ENCODE measurements at regions not wholly inside any gene's neighbourhood (a gene's known extent, or its start where the extent isn't known, plus 50 kb on each side); places are given as distances from the start of the nearest gene placed in this dataset.

GRCh38 chr13:50446611-50447010 lies 396.9 kb downstream of the DLEU7 start:
- ATAC-seq, result no peak
- Histone ChIP-seq H3K36me3 (ENCODE audit: control insufficient read depth in 2 of 3, insufficient read depth in 3 of 3, low read length in 3 of 3) (no peaks in the 10 kb centered on the region), H3K9me3 (ENCODE audit: control insufficient read depth in 2 of 3, low read length in 3 of 3) (no peaks in the 10 kb centered on the region), H3K4me3 (ENCODE audit: low read length) (no peak overlapping the region), H3K27ac (ENCODE audit: low read depth, low read length) (no peak overlapping the region), H3K4me1 (ENCODE audit: control insufficient read depth in 2 of 2, insufficient read depth in 2 of 2, low read length in 2 of 2) (no peaks in the 10 kb centered on the region), H3K27me3 (ENCODE audit: control insufficient read depth in 2 of 2, insufficient read depth in 2 of 2, low read length in 2 of 2) (no peaks in the 10 kb centered on the region)
- intact Hi-C loops (cut with micrococcal nuclease), result no loop called here
- ChIA-PET POLR2A (no interaction called here), CTCF (no interaction called here)
- H3K4me3 Mint-ChIP-seq, result no peak overlapping the region
- H3K27me3 Mint-ChIP-seq, result peaks cover 0 to 11% (median 0%) of the 10 kb centered on the region in 5 donors
- DNase-seq, result no peak
- peaks cover 0 to 4% (median 0%) of the 10 kb centered on the region in 5 donors for H3K36me3 Mint-ChIP-seq
- peaks cover 0 to 7% (median 0%) of the 10 kb centered on the region in 7 donors for H3K4me1 Mint-ChIP-seq
- no peaks in the 10 kb centered on the region for H3K9me3 Mint-ChIP-seq
- H3K27ac Mint-ChIP-seq, result no peak overlapping the region

DNA sequence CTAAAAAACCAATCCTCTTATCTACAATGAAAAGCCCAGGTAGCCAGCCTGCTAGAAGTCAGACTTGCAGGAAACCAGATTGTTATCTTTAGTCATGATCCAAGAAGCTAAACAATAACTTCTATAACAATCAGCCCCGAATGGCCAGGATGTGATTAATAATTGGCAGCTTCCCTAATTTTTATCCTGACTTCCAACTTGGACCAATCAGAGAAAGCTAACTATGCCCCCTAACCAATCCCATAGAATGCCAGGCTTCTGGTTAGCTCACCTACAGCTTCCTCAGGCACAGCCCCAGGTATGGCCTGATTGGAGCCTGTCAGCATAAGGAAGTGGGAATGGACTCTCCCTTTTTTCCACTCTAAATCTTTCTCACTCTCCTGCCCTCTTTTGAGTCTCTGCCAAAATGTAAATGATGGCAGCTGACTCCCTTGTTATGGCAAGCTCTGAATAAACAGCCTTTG lies 394.9 kb downstream of the DLEU7 start:
- Mint-ChIP-seq H3K36me3 (peaks cover 0 to 4% (median 0%) of the 10 kb centered on the region in 5 donors), H3K27ac (no peak overlapping the region), H3K27me3 (peaks cover 0 to 11% (median 0%) of the 10 kb centered on the region in 5 donors), H3K4me1 (peaks cover 0 to 2% (median 0%) of the 10 kb centered on the region in 7 donors), H3K9me3 (no peaks in the 10 kb centered on the region), H3K4me3 (no peak overlapping the region)
- Histone ChIP-seq H3K4me1 (ENCODE audit: control insufficient read depth in 2 of 2, insufficient read depth in 2 of 2, low read length in 2 of 2) (no peaks in the 10 kb centered on the region), H3K36me3 (ENCODE audit: control insufficient read depth in 2 of 3, insufficient read depth in 3 of 3, low read length in 3 of 3) (no peaks in the 10 kb centered on the region), H3K27ac (ENCODE audit: low read depth, low read length) (no peak overlapping the region), H3K9me3 (ENCODE audit: control insufficient read depth in 2 of 3, low read length in 3 of 3) (no peaks in the 10 kb centered on the region), H3K27me3 (ENCODE audit: control insufficient read depth in 2 of 2, insufficient read depth in 2 of 2, low read length in 2 of 2) (no peaks in the 10 kb centered on the region), H3K4me3 (ENCODE audit: low read length) (no peak overlapping the region)
- no peak for DNase-seq
- intact Hi-C loops (cut with micrococcal nuclease), result no loop called here
- ATAC-seq, result no peak
- ChIA-PET CTCF (no interaction called here), POLR2A (no interaction called here)

GRCh38 chr13:50449465-50449864 lies 394.0 kb downstream of the DLEU7 start:
- H3K9me3 Mint-ChIP-seq, result no peaks in the 10 kb centered on the region
- H3K4me1 Mint-ChIP-seq, result peaks cover 0 to 2% (median 0%) of the 10 kb centered on the region in 7 donors
- Histone ChIP-seq H3K36me3 (ENCODE audit: control insufficient read depth in 2 of 3, insufficient read depth in 3 of 3, low read length in 3 of 3) (no peaks in the 10 kb centered on the region), H3K4me1 (ENCODE audit: control insufficient read depth in 2 of 2, insufficient read depth in 2 of 2, low read length in 2 of 2) (no peaks in the 10 kb centered on the region), H3K27me3 (ENCODE audit: control insufficient read depth in 2 of 2, insufficient read depth in 2 of 2, low read length in 2 of 2) (no peaks in the 10 kb centered on the region), H3K27ac (ENCODE audit: low read depth, low read length) (no peak overlapping the region), H3K9me3 (ENCODE audit: control insufficient read depth in 2 of 3, low read length in 3 of 3) (no peaks in the 10 kb centered on the region), H3K4me3 (ENCODE audit: low read length) (no peak overlapping the region)
- ChIA-PET POLR2A (no interaction called here), CTCF (interaction anchor here (1.2 kb wide), 1 partner anchor 314 kb away, joined by 4 read pairs; no protein-coding TSS in a partner anchor)
- H3K27me3 Mint-ChIP-seq, result peaks cover 0 to 11% (median 0%) of the 10 kb centered on the region in 5 donors
- ATAC-seq (no peak), DNase-seq (no peak)
- H3K4me3 Mint-ChIP-seq, result no peak overlapping the region
- H3K36me3 Mint-ChIP-seq, result peaks cover 0 to 4% (median 0%) of the 10 kb centered on the region in 5 donors
- H3K27ac Mint-ChIP-seq, result no peak overlapping the region
- intact Hi-C loops (cut with micrococcal nuclease), result no loop called here

DNA sequence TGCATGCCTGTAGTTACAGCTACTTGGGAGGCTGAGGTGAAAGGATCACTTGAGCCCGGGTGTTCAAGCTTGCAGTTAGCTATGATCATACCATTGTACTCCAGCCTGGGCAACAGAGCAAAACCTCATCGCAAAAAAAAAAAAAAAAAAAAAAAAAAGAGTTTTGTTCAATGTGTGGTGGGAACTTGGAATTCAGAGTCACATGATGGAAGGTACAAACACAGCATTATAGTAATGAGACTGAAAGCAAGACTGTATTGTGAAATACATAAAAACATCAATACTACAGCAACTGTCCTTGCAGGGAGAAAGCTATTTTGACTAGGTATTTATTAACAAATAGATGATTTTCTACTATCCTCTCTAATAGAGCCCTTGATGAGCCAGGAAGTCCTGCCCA lies 393.2 kb downstream of the DLEU7 start:
- DNase-seq, result no peak
- POLR2A ChIA-PET, result no interaction called here
- ATAC-seq, result no peak
- CTCF ChIA-PET, result interaction anchor here (1.2 kb wide), 1 partner anchor 315 kb away, joined by 4 read pairs; no protein-coding TSS in a partner anchor
- Histone ChIP-seq H3K27me3 (ENCODE audit: control insufficient read depth in 2 of 2, insufficient read depth in 2 of 2, low read length in 2 of 2) (no peaks in the 10 kb centered on the region), H3K4me3 (ENCODE audit: low read length) (no peak overlapping the region), H3K36me3 (ENCODE audit: control insufficient read depth in 2 of 3, insufficient read depth in 3 of 3, low read length in 3 of 3) (no peaks in the 10 kb centered on the region), H3K27ac (ENCODE audit: low read depth, low read length) (no peak overlapping the region), H3K4me1 (ENCODE audit: control insufficient read depth in 2 of 2, insufficient read depth in 2 of 2, low read length in 2 of 2) (no peaks in the 10 kb centered on the region), H3K9me3 (ENCODE audit: control insufficient read depth in 2 of 3, low read length in 3 of 3) (no peaks in the 10 kb centered on the region)
- Mint-ChIP-seq H3K4me1 (peaks cover 0 to 2% (median 0%) of the 10 kb centered on the region in 7 donors), H3K9me3 (no peaks in the 10 kb centered on the region), H3K4me3 (no peak overlapping the region), H3K27ac (no peak overlapping the region), H3K27me3 (peaks cover 0 to 7% (median 0%) of the 10 kb centered on the region in 5 donors), H3K36me3 (peaks cover 0 to 4% (median 0%) of the 10 kb centered on the region in 5 donors)
- intact Hi-C loops (cut with micrococcal nuclease), result no loop called here

DNA sequence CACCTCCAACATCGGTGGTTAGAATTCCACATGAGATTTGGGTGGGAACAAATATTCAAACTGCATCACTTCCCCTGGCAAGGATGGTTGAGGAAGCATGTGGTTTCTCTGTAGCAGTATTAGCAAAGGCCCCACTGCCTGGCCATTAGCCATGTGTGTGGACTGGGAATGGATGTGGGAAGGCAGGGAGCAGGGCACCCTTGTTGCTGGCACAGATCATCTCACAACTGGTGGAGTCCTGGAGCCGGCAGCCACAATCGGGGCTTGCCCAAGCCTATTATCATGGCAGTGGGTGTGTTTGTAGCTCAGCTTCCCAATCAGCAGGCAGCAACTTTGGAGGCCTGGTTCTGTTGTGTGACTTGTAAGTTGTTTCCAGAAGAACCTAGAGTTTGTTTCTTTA lies 391.9 kb downstream of the DLEU7 start:
- intact Hi-C loops (cut with micrococcal nuclease), result no loop called here
- Histone ChIP-seq H3K4me1 (ENCODE audit: control insufficient read depth in 2 of 2, insufficient read depth in 2 of 2, low read length in 2 of 2) (no peaks in the 10 kb centered on the region), H3K27me3 (ENCODE audit: control insufficient read depth in 2 of 2, insufficient read depth in 2 of 2, low read length in 2 of 2) (no peaks in the 10 kb centered on the region), H3K27ac (ENCODE audit: low read depth, low read length) (no peak overlapping the region), H3K36me3 (ENCODE audit: control insufficient read depth in 2 of 3, insufficient read depth in 3 of 3, low read length in 3 of 3) (no peaks in the 10 kb centered on the region), H3K4me3 (ENCODE audit: low read length) (no peak overlapping the region), H3K9me3 (ENCODE audit: control insufficient read depth in 2 of 3, low read length in 3 of 3) (no peaks in the 10 kb centered on the region)
- POLR2A ChIA-PET, result no interaction called here
- ATAC-seq (no peak), DNase-seq (no peak)
- Mint-ChIP-seq H3K4me1 (peaks cover 0 to 2% (median 0%) of the 10 kb centered on the region in 7 donors), H3K9me3 (no peaks in the 10 kb centered on the region), H3K36me3 (peaks cover 0 to 4% (median 0%) of the 10 kb centered on the region in 5 donors), H3K27me3 (peaks cover 0 to 4% (median 0%) of the 10 kb centered on the region in 5 donors), H3K4me3 (no peak overlapping the region), H3K27ac (no peak overlapping the region)
- CTCF ChIA-PET, result no interaction called here

GRCh38 chr13:50452028-50452427 lies 391.5 kb downstream of the DLEU7 start:
- no peak overlapping the region for H3K27ac Mint-ChIP-seq
- H3K4me1 ChIP-seq (ENCODE audit: control insufficient read depth in 2 of 2, insufficient read depth in 2 of 2, low read length in 2 of 2), result no peaks in the 10 kb centered on the region
- intact Hi-C loops (cut with micrococcal nuclease), result no loop called here
- peaks cover 0 to 4% (median 0%) of the 10 kb centered on the region in 5 donors for H3K27me3 Mint-ChIP-seq
- no peak overlapping the region for H3K4me3 Mint-ChIP-seq
- peaks cover 0 to 2% (median 0%) of the 10 kb centered on the region in 7 donors for H3K4me1 Mint-ChIP-seq
- ChIA-PET CTCF (no interaction called here), POLR2A (no interaction called here)
- no peak for ATAC-seq
- no peak overlapping the region for H3K4me3 ChIP-seq (ENCODE audit: low read length)
- H3K27ac ChIP-seq (ENCODE audit: low read depth, low read length), result no peak overlapping the region
- H3K9me3 ChIP-seq (ENCODE audit: control insufficient read depth in 2 of 3, low read length in 3 of 3), result no peaks in the 10 kb centered on the region
- DNase-seq, result no peak
- peaks cover 0 to 4% (median 0%) of the 10 kb centered on the region in 5 donors for H3K36me3 Mint-ChIP-seq
- no peaks in the 10 kb centered on the region for H3K9me3 Mint-ChIP-seq
- no peaks in the 10 kb centered on the region for H3K36me3 ChIP-seq (ENCODE audit: control insufficient read depth in 2 of 3, insufficient read depth in 3 of 3, low read length in 3 of 3)
- no peaks in the 10 kb centered on the region for H3K27me3 ChIP-seq (ENCODE audit: control insufficient read depth in 2 of 2, insufficient read depth in 2 of 2, low read length in 2 of 2)

DNA sequence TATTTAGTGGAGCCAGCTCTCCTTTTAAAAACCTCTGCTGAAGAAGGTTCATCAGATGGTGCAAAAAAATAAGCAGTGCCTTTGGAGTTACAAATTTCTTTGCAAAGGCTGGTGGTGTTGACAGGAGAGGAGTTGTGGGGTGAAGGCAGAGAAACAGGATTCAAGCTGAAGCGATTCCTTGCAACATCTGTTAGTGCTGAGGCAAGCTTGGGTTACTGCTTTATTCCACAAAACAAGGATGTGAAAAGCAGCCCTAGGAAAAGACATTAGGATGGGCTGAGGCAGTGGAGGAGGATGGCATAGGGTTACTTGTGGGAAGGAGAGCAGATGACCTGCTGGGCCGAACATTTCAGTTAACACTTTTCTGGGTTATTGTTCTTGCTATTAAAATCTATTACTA lies 390.7 kb downstream of the DLEU7 start:
- Mint-ChIP-seq H3K27ac (no peak overlapping the region), H3K4me1 (peaks cover 0 to 2% (median 0%) of the 10 kb centered on the region in 7 donors), H3K9me3 (no peaks in the 10 kb centered on the region), H3K4me3 (no peak overlapping the region), H3K36me3 (peaks cover 0 to 4% (median 0%) of the 10 kb centered on the region in 5 donors), H3K27me3 (peaks cover 0 to 4% (median 0%) of the 10 kb centered on the region in 5 donors)
- ChIA-PET CTCF (no interaction called here), POLR2A (no interaction called here)
- DNase-seq (no peak), ATAC-seq (no peak)
- no peaks in the 10 kb centered on the region for H3K36me3 ChIP-seq (ENCODE audit: control insufficient read depth in 2 of 3, insufficient read depth in 3 of 3, low read length in 3 of 3)
- H3K27ac ChIP-seq (ENCODE audit: low read depth, low read length), result no peak overlapping the region
- H3K27me3 ChIP-seq (ENCODE audit: control insufficient read depth in 2 of 2, insufficient read depth in 2 of 2, low read length in 2 of 2), result no peaks in the 10 kb centered on the region
- no peak overlapping the region for H3K4me3 ChIP-seq (ENCODE audit: low read length)
- intact Hi-C loops (cut with micrococcal nuclease), result no loop called here
- H3K4me1 ChIP-seq (ENCODE audit: control insufficient read depth in 2 of 2, insufficient read depth in 2 of 2, low read length in 2 of 2), result no peaks in the 10 kb centered on the region
- no peaks in the 10 kb centered on the region for H3K9me3 ChIP-seq (ENCODE audit: control insufficient read depth in 2 of 3, low read length in 3 of 3)

Measured in naive thymus-derived CD4-positive, alpha-beta T cell (primary cell).